Endothelial cell of umbilical vein (primary cell): ENCODE measurements at regions not wholly inside any gene's neighbourhood (a gene's known extent, or its start where the extent isn't known, plus 50 kb on each side); places are given as distances from the start of the nearest gene placed in this dataset. TPM values are rescaled to one million over a fixed set of nuclear protein-coding genes. Genes with fewer than 3 reads are reported as not detected.

Source experiments
- BruUV-seq: library from RNA; stranded (reverse); fragments of 400-500 nt; replicated peaks from 2 replicates; lab custom pipeline; 2021; lab: Mats Ljungman, UMichigan
- CTCF ChIA-PET: fragments of 300-600, 350-600 bp; sonication (Branson Sonifier 250); formaldehyde crosslinking; loops from one replicate; lab custom pipeline; 2021; ENCODE audit warnings: antibody characterized with exemption, inconsistent platforms; lab: Charles Lee
- POLR2A ChIA-PET: fragments of 300-600, 350-600 bp; sonication (Branson Sonifier 250); formaldehyde crosslinking; loops from one replicate; lab custom pipeline; 2021; ENCODE audit warnings: antibody characterized with exemption, inconsistent platforms; lab: Charles Lee
- DNase-seq: peaks from one replicate; pipeline ENCODE4 v3.0.0-alpha.2; 2011; ENCODE audit warnings: low read depth, low spot score
- FAIRE-seq: peaks from 2 replicates; lab custom pipeline; 2011; peaks lifted over from hg19 to GRCh38; lab: Jason Lieb, UNC
- H2AFZ ChIP-seq: 2 replicates; pipeline ENCODE4 v1.6.0; 2012; ENCODE audit warnings: low read depth, low read length, control low read depth, inconsistent platforms
- H3K27ac ChIP-seq: 2 replicates; pipeline ENCODE4 v1.5.1; 2011; ENCODE audit warnings: low read depth, mild to moderate bottlenecking, control low read depth, low read length, moderate library complexity; ENCODE audit not compliant: insufficient read depth
- H3K27me3 ChIP-seq, 2 experiments: 2 replicates each; pipeline versions ENCODE4 v1.6.0 to v1.6.1; 2011; ENCODE audit warnings: low read length in 2 of 2, mixed read lengths in 1 of 2; ENCODE audit not compliant: control insufficient read depth in 2 of 2, insufficient read depth in 2 of 2
- H3K36me3 ChIP-seq, 2 experiments: 2 replicates in 1 of 2; 3 replicates in 1 of 2; pipeline ENCODE4 v1.5.1; 2011; ENCODE audit warnings: low read length in 2 of 2, mild to moderate bottlenecking in 1 of 2, moderate library complexity in 1 of 2; ENCODE audit not compliant: control insufficient read depth in 2 of 2, insufficient read depth in 2 of 2; ENCODE audit errors: extremely low read depth in 1 of 2
- H3K4me1 ChIP-seq: 3 replicates; pipeline ENCODE4 v1.5.1; 2011; ENCODE audit warnings: mild to moderate bottlenecking, low read length; ENCODE audit not compliant: control insufficient read depth, insufficient read depth; ENCODE audit errors: extremely low read depth
- H3K4me2 ChIP-seq: 2 replicates; pipeline ENCODE4 v1.6.1; 2011; ENCODE audit warnings: low read length, control low read depth, mixed read lengths; ENCODE audit not compliant: insufficient read depth
- H3K4me3 ChIP-seq, 3 experiments: fragments of 200-600 bp in 1 of 3; sonication (generic), shearing (Covaris generic) in 1 of 3; replicated peaks in 1 of 3; 2 replicates each; pipeline ENCODE4 v1.5.1; 2011 to 2016; ENCODE audit warnings: control low read depth in 3 of 3, low read length in 3 of 3, mild to moderate bottlenecking in 2 of 3, inconsistent platforms in 1 of 3, low read depth in 1 of 3, moderate library complexity in 1 of 3; ENCODE audit not compliant: insufficient read depth in 1 of 3
- H3K79me2 ChIP-seq: 2 replicates; pipeline ENCODE4 v1.6.0; 2012; ENCODE audit warnings: low read length, inconsistent platforms; ENCODE audit not compliant: control insufficient read depth, insufficient read depth
- H3K9ac ChIP-seq: replicated peaks from 2 replicates; pipeline ENCODE3; 2011; ENCODE audit warnings: low read length, control low read depth; ENCODE audit not compliant: insufficient read depth; ENCODE audit errors: extremely low read depth
- H3K9me1 ChIP-seq: replicated peaks from 3 replicates; pipeline ENCODE4 v1.6.0; 2011; ENCODE audit warnings: mild to moderate bottlenecking, low read length; ENCODE audit not compliant: control insufficient read depth, insufficient read depth; ENCODE audit errors: extremely low read depth
- H3K9me3 ChIP-seq: replicated peaks from 2 replicates; pipeline ENCODE4 v1.5.1; 2012; ENCODE audit warnings: low read length, inconsistent platforms; ENCODE audit not compliant: control insufficient read depth, insufficient read depth
- H4K20me1 ChIP-seq: replicated peaks from 2 replicates; pipeline ENCODE3; 2011; ENCODE audit warnings: mild to moderate bottlenecking, low read length; ENCODE audit not compliant: control insufficient read depth, insufficient read depth; ENCODE audit errors: extremely low read depth
- EZH2 ChIP-seq: IDR thresholded peaks from 2 replicates; pipeline ENCODE4 v1.6.1; 2012; ENCODE audit warnings: borderline replicate concordance, low read depth, mild to moderate bottlenecking, moderate library complexity, low read length, inconsistent platforms; ENCODE audit not compliant: severe bottlenecking
- FOS ChIP-seq: IDR thresholded peaks from 2 replicates; pipeline ENCODE4 v1.6.1; 2011; ENCODE audit warnings: mild to moderate bottlenecking, low read length, moderate library complexity, borderline replicate concordance; ENCODE audit not compliant: insufficient read depth
- GATA2 ChIP-seq: IDR thresholded peaks from 2 replicates; pipeline ENCODE4 v1.7.0; 2011; ENCODE audit warnings: low read depth, mild to moderate bottlenecking, moderate library complexity, mixed read lengths, low read length; ENCODE audit not compliant: insufficient read length, insufficient read depth
- JUN ChIP-seq: IDR thresholded peaks from 2 replicates; pipeline ENCODE4 v1.6.1; 2011; ENCODE audit warnings: borderline replicate concordance, low read depth; ENCODE audit not compliant: insufficient read length, insufficient read depth
- MYC ChIP-seq: IDR thresholded peaks from one replicate; pipeline ENCODE4 v1.6.1; 2011; ENCODE audit warnings: mild to moderate bottlenecking, low read depth, low read length
- POLR2A ChIP-seq: IDR thresholded peaks from 2 replicates; pipeline ENCODE4 v1.6.1; 2012; ENCODE audit warnings: low read depth, mild to moderate bottlenecking, control low read depth, low read length
- POLR2AphosphoS5 ChIP-seq: IDR thresholded peaks from 2 replicates; pipeline ENCODE4 v1.6.1; 2012; ENCODE audit warnings: low read depth, mild to moderate bottlenecking, control low read depth, low read length, moderate library complexity; ENCODE audit not compliant: insufficient read depth
- dilution Hi-C: fragments of 300-500 bp; cut with MboI; formaldehyde crosslinking; loops from one replicate; pipeline ENCODE4 v1.15.0; 2019; ENCODE audit warnings: low sequenced_read_pairs; ENCODE audit not compliant: extremely low pct_ligation_motif_present
- intact Hi-C: fragments of 100-400 bp; cut with micrococcal nuclease; formaldehyde crosslinking; loops from one replicate; pipeline ENCODE4 v1.10.0; 2022
- small RNA-seq: library from RNA; depleted of rRNA; stranded (forward); fragments of <200 nt; gene quantifications from one replicate; pipeline ENCODE3, GENCODE V24; 2012; ENCODE audit warnings: low replicate concordance, low read depth; ENCODE audit not compliant: insufficient read depth, insufficient read length
- TF ChIP-seq, protein P1 (sequence below), 2 donors: IDR thresholded peaks; 1 replicate in 1 of 2; 2 replicates in 1 of 2; pipeline ENCODE4 v1.5.1; 2011; ENCODE audit warnings: low read length in 2 of 2, mild to moderate bottlenecking in 2 of 2, moderate library complexity in 2 of 2, control low read depth in 1 of 2, inconsistent platforms in 1 of 2, low read depth in 1 of 2; ENCODE audit not compliant: insufficient read depth in 1 of 2; ENCODE audit errors: extremely low read depth in 1 of 2
- TF ChIP-seq, protein P2 (sequence below): IDR thresholded peaks from 2 replicates; pipeline ENCODE4 v1.6.1; 2011; ENCODE audit not compliant: insufficient read depth, insufficient read length

DNA sequence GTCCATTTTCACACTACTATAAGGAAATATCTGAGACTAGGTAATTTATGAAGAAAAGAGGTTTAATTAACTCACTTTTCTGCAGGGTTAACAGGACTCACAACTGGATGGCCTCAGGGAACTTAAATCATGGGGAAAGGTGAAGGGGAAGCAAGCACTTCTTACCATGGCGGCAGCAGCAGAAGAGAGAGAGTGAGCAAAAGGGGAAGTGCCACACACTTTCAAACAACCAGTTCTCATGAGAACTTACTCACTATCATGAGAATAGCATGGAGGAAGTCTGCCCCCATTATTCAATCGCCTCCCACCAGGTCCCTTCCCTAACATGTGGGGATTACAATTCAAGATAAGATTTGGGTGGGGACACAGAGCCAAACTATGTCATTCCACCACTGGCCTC lies 55.1 kb upstream of the NETO1 start:
- BruUV-seq, result no TSS peak
- Histone ChIP-seq H4K20me1 (no peaks in the 10 kb centered on the region), H3K9me1 (no peaks in the 10 kb centered on the region), H3K9ac (no peak overlapping the region), H2AFZ (no peak overlapping the region), H3K9me3 (peaks cover 3% of the 10 kb centered on the region), H3K4me2 (no peak overlapping the region), H3K79me2 (no peaks in the 10 kb centered on the region), H3K4me1 (no peaks in the 10 kb centered on the region), H3K4me3 (no peak overlapping the region), H3K36me3 (no peaks in the 10 kb centered on the region), H3K27me3 (no peaks in the 10 kb centered on the region), H3K27ac (no peak overlapping the region)
- TF ChIP-seq, protein P1, sequence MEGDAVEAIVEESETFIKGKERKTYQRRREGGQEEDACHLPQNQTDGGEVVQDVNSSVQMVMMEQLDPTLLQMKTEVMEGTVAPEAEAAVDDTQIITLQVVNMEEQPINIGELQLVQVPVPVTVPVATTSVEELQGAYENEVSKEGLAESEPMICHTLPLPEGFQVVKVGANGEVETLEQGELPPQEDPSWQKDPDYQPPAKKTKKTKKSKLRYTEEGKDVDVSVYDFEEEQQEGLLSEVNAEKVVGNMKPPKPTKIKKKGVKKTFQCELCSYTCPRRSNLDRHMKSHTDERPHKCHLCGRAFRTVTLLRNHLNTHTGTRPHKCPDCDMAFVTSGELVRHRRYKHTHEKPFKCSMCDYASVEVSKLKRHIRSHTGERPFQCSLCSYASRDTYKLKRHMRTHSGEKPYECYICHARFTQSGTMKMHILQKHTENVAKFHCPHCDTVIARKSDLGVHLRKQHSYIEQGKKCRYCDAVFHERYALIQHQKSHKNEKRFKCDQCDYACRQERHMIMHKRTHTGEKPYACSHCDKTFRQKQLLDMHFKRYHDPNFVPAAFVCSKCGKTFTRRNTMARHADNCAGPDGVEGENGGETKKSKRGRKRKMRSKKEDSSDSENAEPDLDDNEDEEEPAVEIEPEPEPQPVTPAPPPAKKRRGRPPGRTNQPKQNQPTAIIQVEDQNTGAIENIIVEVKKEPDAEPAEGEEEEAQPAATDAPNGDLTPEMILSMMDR (IDR thresholded peaks at IDR 0.05; ENCODE audit: extremely low read depth in 1 of 2, insufficient read depth in 1 of 2, low read depth in 1 of 2, low read length in 2 of 2), result no peak
- TF ChIP-seq JUN, result no peak
- no peak for TF ChIP-seq POLR2AphosphoS5
- TF ChIP-seq GATA2, result no peak
- TF ChIP-seq FOS, result no peak
- TF ChIP-seq, protein P2, sequence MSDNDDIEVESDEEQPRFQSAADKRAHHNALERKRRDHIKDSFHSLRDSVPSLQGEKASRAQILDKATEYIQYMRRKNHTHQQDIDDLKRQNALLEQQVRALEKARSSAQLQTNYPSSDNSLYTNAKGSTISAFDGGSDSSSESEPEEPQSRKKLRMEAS, result no peak
- TF ChIP-seq POLR2A, result no peak
- no peak for TF ChIP-seq MYC
- TF ChIP-seq EZH2, result no peak
- DNase-seq, result no peak
- no peak for FAIRE-seq
- intact Hi-C loops (no loop called here), dilution Hi-C loops (no loop called here)
- POLR2A ChIA-PET, result no interaction called here
- CTCF ChIA-PET, result no interaction called here

Small RNA genes lying in the stretch of these regions (small RNA-seq; reads per million reads assigned to genes)
- gene RN7SL401P, result not detected
